ENCODE measurements at regions not wholly inside any gene's neighbourhood (a gene's known extent, or its start where the extent isn't known, plus 50 kb on each side); places are given as distances from the start of the nearest gene placed in this dataset.

DNA sequence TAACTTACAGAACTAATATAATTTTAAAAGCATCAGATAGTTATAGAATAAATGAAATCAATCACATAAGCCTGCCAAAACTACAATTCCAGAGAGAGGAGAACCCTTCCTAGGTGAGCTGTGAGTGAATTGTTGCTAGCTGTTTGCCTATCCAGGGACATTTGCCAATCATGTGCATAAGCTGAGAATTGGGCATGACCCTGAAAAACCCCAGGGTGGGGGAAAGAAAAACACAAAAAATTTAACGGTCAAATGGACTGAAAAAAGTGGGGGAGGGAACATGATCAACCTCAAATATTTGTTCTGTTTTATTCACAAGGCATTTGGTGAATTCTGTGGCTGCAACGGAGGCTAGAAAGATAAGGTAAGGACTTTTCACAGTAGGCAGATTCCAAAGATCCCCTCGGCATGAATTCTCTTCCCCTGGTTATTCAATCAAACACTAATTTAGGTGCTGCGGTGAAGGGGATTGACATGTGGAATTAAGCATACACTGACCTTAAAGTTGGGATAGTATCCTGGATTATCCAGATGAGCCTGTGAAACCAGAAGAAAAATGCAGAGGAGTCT is 203.9 kb upstream of the RGPD4 start:
- Mint-ChIP-seq H3K27me3 (ENCODE audit: insufficient read depth, low read depth, poor library complexity) (peaks cover 1% of the 10 kb centered on the region), H3K27ac (no peak overlapping the region), H3K4me3 (no peak overlapping the region), H3K36me3 (ENCODE audit: low read depth) (peaks cover 17% of the 10 kb centered on the region), H3K9me3 (peaks cover 53% of the 10 kb centered on the region), H3K4me1 (no peaks in the 10 kb centered on the region)
- no peaks in the 10 kb centered on the region for H4K20me1 ChIP-seq (replicated peaks; ENCODE audit: insufficient read depth)
- DNase-seq (ENCODE audit: low spot score) = no peak
- no peak overlapping the region for H3K27ac ChIP-seq (ENCODE audit: low read depth)
- no peak overlapping the region for H2AFZ ChIP-seq
- H3K4me2 ChIP-seq = no peak overlapping the region
- H3K9me2 ChIP-seq (ENCODE audit: insufficient read depth) = 0 out of 2 replicates have a peak, but pooled peaks cover 6% of the 10 kb centered on the region
- no peaks in the 10 kb centered on the region for H3K4me1 ChIP-seq (ENCODE audit: insufficient read depth)
- no peak for ATAC-seq
- no peak for TF ChIP-seq POLR2AphosphoS5 (IDR thresholded peaks at IDR 0.05; ENCODE audit: low read depth)
- TF ChIP-seq EZH2 (IDR thresholded peaks at IDR 0.05; ENCODE audit: low read depth, unreplicated experiment) = no peak
- TF ChIP-seq JUNB (IDR thresholded peaks at IDR 0.05; ENCODE audit: unreplicated experiment) = no peak
- TF ChIP-seq ZNF331 (CRISPR knock-in tag; IDR thresholded peaks at IDR 0.05; ENCODE audit: low read depth) = no peak
- TF ChIP-seq CREB1 (CRISPR knock-in tag; IDR thresholded peaks at IDR 0.05; ENCODE audit: low read depth) = no peak
- H3K36me3 ChIP-seq (ENCODE audit: insufficient read depth) = peaks cover 11% of the 10 kb centered on the region; the same call in 1 of the 2 replicates
- no peak overlapping the region for H3K4me3 ChIP-seq
- no peaks in the 10 kb centered on the region for H3K27me3 ChIP-seq (ENCODE audit: insufficient read depth)
- no peaks in the 10 kb centered on the region for H3F3A ChIP-seq (replicated peaks; ENCODE audit: low read depth)
- no peaks in the 10 kb centered on the region for H3K79me2 ChIP-seq (replicated peaks; ENCODE audit: insufficient read depth)

DNA sequence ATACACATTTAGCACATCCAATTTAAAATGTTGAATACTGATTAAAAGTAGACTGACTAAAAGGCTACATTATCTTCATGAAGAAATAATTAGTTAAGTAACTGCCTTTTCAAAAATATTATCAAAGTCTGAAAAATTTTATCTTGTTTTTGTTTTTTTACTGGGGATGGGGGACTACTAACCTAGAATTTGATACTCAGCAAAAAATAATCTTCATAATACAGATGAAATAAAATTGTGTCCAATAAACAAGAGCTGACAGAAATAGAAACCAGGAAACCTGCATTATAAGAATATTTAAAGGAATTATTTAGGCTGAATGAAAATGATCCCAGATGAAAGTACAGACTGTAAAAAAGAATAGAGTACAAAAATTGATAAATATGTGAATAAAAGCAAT is 200.7 kb upstream of the RGPD4 start:
- H3K27ac ChIP-seq (ENCODE audit: low read depth) = no peak overlapping the region
- no peaks in the 10 kb centered on the region for H3K4me1 ChIP-seq (ENCODE audit: insufficient read depth)
- no peak overlapping the region for H3K4me3 Mint-ChIP-seq
- H3K36me3 Mint-ChIP-seq (ENCODE audit: low read depth) = peaks cover 8% of the 10 kb centered on the region
- 0 out of 2 replicates have a peak, but pooled peaks cover 6% of the 10 kb centered on the region for H3K9me2 ChIP-seq (ENCODE audit: insufficient read depth)
- H3K36me3 ChIP-seq (ENCODE audit: insufficient read depth) = no peaks in the 10 kb centered on the region; the same call in 1 of the 2 replicates
- no peak overlapping the region for H3K27ac Mint-ChIP-seq
- H3F3A ChIP-seq (replicated peaks; ENCODE audit: low read depth) = no peaks in the 10 kb centered on the region
- H3K79me2 ChIP-seq (replicated peaks; ENCODE audit: insufficient read depth) = no peaks in the 10 kb centered on the region
- no peak overlapping the region for H3K4me3 ChIP-seq
- peaks cover 41% of the 10 kb centered on the region for H3K9me3 Mint-ChIP-seq
- H3K27me3 ChIP-seq (ENCODE audit: insufficient read depth) = no peaks in the 10 kb centered on the region
- DNase-seq (ENCODE audit: low spot score) (no peak), ATAC-seq (no peak)
- H3K4me2 ChIP-seq = no peak overlapping the region
- H2AFZ ChIP-seq = no peak overlapping the region
- H3K4me1 Mint-ChIP-seq = no peaks in the 10 kb centered on the region
- peaks cover 1% of the 10 kb centered on the region for H3K27me3 Mint-ChIP-seq (ENCODE audit: insufficient read depth, low read depth, poor library complexity)
- no peaks in the 10 kb centered on the region for H4K20me1 ChIP-seq (replicated peaks; ENCODE audit: insufficient read depth)
- TF ChIP-seq, protein P1, sequence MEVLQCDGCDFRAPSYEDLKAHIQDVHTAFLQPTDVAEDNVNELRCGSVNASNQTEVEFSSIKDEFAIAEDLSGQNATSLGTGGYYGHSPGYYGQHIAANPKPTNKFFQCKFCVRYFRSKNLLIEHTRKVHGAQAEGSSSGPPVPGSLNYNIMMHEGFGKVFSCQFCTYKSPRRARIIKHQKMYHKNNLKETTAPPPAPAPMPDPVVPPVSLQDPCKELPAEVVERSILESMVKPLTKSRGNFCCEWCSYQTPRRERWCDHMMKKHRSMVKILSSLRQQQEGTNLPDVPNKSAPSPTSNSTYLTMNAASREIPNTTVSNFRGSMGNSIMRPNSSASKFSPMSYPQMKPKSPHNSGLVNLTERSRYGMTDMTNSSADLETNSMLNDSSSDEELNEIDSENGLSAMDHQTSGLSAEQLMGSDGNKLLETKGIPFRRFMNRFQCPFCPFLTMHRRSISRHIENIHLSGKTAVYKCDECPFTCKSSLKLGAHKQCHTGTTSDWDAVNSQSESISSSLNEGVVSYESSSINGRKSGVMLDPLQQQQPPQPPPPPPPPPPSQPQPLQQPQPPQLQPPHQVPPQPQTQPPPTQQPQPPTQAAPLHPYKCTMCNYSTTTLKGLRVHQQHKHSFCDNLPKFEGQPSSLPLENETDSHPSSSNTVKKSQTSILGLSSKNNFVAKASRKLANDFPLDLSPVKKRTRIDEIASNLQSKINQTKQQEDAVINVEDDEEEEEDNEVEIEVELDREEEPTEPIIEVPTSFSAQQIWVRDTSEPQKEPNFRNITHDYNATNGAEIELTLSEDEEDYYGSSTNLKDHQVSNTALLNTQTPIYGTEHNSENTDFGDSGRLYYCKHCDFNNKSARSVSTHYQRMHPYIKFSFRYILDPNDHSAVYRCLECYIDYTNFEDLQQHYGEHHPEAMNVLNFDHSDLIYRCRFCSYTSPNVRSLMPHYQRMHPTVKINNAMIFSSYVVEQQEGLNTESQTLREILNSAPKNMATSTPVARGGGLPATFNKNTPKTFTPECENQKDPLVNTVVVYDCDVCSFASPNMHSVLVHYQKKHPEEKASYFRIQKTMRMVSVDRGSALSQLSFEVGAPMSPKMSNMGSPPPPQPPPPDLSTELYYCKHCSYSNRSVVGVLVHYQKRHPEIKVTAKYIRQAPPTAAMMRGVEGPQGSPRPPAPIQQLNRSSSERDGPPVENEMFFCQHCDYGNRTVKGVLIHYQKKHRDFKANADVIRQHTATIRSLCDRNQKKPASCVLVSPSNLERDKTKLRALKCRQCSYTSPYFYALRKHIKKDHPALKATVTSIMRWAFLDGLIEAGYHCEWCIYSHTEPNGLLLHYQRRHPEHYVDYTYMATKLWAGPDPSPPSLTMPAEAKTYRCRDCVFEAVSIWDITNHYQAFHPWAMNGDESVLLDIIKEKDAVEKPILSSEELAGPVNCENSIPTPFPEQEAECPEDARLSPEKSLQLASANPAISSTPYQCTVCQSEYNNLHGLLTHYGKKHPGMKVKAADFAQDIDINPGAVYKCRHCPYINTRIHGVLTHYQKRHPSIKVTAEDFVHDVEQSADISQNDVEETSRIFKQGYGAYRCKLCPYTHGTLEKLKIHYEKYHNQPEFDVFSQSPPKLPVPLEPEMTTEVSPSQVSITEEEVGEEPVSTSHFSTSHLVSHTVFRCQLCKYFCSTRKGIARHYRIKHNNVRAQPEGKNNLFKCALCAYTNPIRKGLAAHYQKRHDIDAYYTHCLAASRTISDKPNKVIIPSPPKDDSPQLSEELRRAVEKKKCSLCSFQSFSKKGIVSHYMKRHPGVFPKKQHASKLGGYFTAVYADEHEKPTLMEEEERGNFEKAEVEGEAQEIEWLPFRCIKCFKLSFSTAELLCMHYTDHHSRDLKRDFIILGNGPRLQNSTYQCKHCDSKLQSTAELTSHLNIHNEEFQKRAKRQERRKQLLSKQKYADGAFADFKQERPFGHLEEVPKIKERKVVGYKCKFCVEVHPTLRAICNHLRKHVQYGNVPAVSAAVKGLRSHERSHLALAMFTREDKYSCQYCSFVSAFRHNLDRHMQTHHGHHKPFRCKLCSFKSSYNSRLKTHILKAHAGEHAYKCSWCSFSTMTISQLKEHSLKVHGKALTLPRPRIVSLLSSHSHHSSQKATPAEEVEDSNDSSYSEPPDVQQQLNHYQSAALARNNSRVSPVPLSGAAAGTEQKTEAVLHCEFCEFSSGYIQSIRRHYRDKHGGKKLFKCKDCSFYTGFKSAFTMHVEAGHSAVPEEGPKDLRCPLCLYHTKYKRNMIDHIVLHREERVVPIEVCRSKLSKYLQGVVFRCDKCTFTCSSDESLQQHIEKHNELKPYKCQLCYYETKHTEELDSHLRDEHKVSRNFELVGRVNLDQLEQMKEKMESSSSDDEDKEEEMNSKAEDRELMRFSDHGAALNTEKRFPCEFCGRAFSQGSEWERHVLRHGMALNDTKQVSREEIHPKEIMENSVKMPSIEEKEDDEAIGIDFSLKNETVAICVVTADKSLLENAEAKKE (CRISPR knock-in tag; IDR thresholded peaks at IDR 0.05) = no peak
- no peak for TF ChIP-seq POLR2AphosphoS5 (IDR thresholded peaks at IDR 0.05; ENCODE audit: low read depth)
- no peak for TF ChIP-seq ZNF331 (CRISPR knock-in tag; IDR thresholded peaks at IDR 0.05; ENCODE audit: low read depth)
- TF ChIP-seq CREB1 (CRISPR knock-in tag; IDR thresholded peaks at IDR 0.05; ENCODE audit: low read depth) = no peak
- TF ChIP-seq ZNF114 (CRISPR knock-in tag; IDR thresholded peaks at IDR 0.05) = no peak
- no peak for TF ChIP-seq STAT1 (IDR thresholded peaks at IDR 0.05; ENCODE audit: unreplicated experiment)
- no peak for TF ChIP-seq EZH2 (IDR thresholded peaks at IDR 0.05; ENCODE audit: low read depth, unreplicated experiment)
- TF ChIP-seq, protein P2, sequence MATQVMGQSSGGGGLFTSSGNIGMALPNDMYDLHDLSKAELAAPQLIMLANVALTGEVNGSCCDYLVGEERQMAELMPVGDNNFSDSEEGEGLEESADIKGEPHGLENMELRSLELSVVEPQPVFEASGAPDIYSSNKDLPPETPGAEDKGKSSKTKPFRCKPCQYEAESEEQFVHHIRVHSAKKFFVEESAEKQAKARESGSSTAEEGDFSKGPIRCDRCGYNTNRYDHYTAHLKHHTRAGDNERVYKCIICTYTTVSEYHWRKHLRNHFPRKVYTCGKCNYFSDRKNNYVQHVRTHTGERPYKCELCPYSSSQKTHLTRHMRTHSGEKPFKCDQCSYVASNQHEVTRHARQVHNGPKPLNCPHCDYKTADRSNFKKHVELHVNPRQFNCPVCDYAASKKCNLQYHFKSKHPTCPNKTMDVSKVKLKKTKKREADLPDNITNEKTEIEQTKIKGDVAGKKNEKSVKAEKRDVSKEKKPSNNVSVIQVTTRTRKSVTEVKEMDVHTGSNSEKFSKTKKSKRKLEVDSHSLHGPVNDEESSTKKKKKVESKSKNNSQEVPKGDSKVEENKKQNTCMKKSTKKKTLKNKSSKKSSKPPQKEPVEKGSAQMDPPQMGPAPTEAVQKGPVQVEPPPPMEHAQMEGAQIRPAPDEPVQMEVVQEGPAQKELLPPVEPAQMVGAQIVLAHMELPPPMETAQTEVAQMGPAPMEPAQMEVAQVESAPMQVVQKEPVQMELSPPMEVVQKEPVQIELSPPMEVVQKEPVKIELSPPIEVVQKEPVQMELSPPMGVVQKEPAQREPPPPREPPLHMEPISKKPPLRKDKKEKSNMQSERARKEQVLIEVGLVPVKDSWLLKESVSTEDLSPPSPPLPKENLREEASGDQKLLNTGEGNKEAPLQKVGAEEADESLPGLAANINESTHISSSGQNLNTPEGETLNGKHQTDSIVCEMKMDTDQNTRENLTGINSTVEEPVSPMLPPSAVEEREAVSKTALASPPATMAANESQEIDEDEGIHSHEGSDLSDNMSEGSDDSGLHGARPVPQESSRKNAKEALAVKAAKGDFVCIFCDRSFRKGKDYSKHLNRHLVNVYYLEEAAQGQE (IDR thresholded peaks at IDR 0.05; ENCODE audit: unreplicated experiment) = no peak
- TF ChIP-seq, protein P3, sequence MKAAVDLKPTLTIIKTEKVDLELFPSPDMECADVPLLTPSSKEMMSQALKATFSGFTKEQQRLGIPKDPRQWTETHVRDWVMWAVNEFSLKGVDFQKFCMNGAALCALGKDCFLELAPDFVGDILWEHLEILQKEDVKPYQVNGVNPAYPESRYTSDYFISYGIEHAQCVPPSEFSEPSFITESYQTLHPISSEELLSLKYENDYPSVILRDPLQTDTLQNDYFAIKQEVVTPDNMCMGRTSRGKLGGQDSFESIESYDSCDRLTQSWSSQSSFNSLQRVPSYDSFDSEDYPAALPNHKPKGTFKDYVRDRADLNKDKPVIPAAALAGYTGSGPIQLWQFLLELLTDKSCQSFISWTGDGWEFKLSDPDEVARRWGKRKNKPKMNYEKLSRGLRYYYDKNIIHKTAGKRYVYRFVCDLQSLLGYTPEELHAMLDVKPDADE (IDR thresholded peaks at IDR 0.05) = no peak
